Stimulated activated CD4-positive, alpha-beta T cell treated with anti-CD3 and anti-CD28 coated beads, TNF-alpha, amount 100 ng/mL, for 1 hour (primary cell): ENCODE measurements at regions not wholly inside any gene's neighbourhood (a gene's known extent, or its start where the extent isn't known, plus 50 kb on each side); places are given as distances from the start of the nearest gene placed in this dataset.

Experiments
- DNase-seq, 3 donors: peaks; one replicate each; pipeline ENCODE4 v3.0.0-alpha.2; 2020; ENCODE audit warnings: low read depth in 3 of 3, low spot score in 1 of 3

- no peak for DNase-seq
Observed at GRCh38 chr1:164480285-164480907, 78.6 kb upstream of the PBX1 start.

DNA sequence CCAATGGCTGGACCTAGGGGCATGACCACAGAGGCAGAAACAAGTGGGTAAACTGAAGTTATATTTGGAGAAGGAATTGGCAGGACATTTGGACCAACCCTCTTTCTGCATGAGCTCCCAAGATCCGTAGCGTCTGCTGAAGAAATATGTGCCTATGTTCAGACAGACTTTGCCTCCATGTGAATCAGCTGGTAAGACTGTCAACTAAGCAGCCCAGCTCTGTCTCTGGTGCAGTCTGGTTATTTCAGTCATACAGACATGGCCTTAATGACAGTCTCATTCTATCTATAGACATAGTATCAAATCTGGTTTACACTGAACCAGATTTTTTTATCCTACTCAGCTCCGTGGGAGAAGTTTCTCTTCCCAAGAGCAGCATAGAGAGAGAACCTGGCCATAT lies 63.1 kb upstream of the PBX1 start:
- DNase-seq: no peak

DNA sequence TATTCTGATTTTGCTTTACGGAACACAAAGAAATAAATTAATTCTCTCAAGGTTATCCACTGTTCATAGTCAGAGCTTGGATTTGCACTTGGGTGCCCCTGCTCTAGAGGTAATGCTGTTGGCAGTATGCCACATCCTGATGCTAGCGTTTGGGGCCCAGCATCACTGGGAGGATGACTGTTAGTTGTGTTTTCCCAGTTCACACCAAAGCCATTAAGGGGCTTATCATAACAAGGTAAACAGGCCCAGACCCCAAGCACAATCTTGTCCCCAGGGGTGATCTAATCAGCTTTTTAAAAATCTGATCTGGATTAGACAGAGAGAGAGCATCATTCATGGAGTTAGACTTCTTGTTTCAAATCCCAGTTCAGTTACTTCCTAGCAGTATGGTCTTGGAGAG lies 60.2 kb upstream of the PBX1 start:
- DNase-seq: no peak

- no peak for DNase-seq
Observed at GRCh38 chr1:164504749-164505148, 54.2 kb upstream of the PBX1 start.
